GM12878 (cell line): ENCODE measurements at regions not wholly inside any gene's neighbourhood (a gene's known extent, or its start where the extent isn't known, plus 50 kb on each side); places are given as distances from the start of the nearest gene placed in this dataset.

ENCODE experiments used
- ATAC-seq: fragments of 200-7000 bp; cut with Tn5 transposase; 3 replicates; pipeline ENCODE4 v1.9.1; 2020; ENCODE audit warnings: mild to moderate bottlenecking, moderate library complexity
- BruUV-seq: library from RNA; stranded (reverse); fragments of 400-500 nt; replicated peaks from 2 replicates; lab custom pipeline; 2021; lab: Mats Ljungman, UMichigan
- CTCF ChIA-PET: fragments of 300-600 bp; sonication (Branson Sonifier 250); formaldehyde crosslinking; extraction: SDS; loops from one replicate; lab custom pipeline; 2021; ENCODE audit warnings: inconsistent platforms; lab: Yijun Ruan, JAX
- POLR2A ChIA-PET: fragments of 350-600 bp; formaldehyde crosslinking; extraction: SDS; loops from one replicate; lab custom pipeline; 2021; ENCODE audit warnings: inconsistent platforms; lab: Charles Lee
- RAD21 ChIA-PET: fragments of 300-600 bp; sonication (Branson Sonifier 250); formaldehyde crosslinking; loops from one replicate; lab custom pipeline; 2023; ENCODE audit warnings: antibody characterized with exemption; ENCODE audit not compliant: unreplicated experiment; lab: Charles Lee
- SMC1A ChIA-PET: fragments of 300-600 bp; sonication (Branson Sonifier 250); formaldehyde crosslinking; loops from one replicate; lab custom pipeline; 2023; ENCODE audit not compliant: unreplicated experiment, uncharacterized antibody; lab: Charles Lee
- DNase-seq: peaks from one replicate; pipeline ENCODE4 v3.0.0-alpha.2; 2011; ENCODE audit warnings: low read depth, low spot score
- FAIRE-seq: peaks from 3 replicates; lab custom pipeline; 2011; peaks lifted over from hg19 to GRCh38; lab: Jason Lieb, UNC
- H2AFZ ChIP-seq: 2 replicates; pipeline ENCODE4 v1.6.0; 2011; ENCODE audit warnings: low read depth, low read length, control low read depth; ENCODE audit not compliant: control insufficient read depth
- H3K27ac ChIP-seq: 2 replicates; pipeline ENCODE4 v1.5.1; 2011; ENCODE audit warnings: control low read depth; ENCODE audit not compliant: control insufficient read depth, insufficient read depth
- H3K27me3 ChIP-seq, 2 experiments: replicated peaks in 1 of 2; 2 replicates each; pipeline versions ENCODE4 v1.6.0 to v1.6.1; 2011; ENCODE audit warnings: low read length in 1 of 2; ENCODE audit not compliant: control insufficient read depth in 2 of 2, insufficient read depth in 2 of 2
- H3K36me3 ChIP-seq, 2 experiments: 2 replicates each; pipeline ENCODE4 v1.5.1; 2011; ENCODE audit warnings: low read length in 1 of 2; ENCODE audit not compliant: control insufficient read depth in 2 of 2, insufficient read depth in 2 of 2
- H3K4me1 ChIP-seq: 2 replicates; pipeline ENCODE4 v1.6.1; 2011; ENCODE audit warnings: mild to moderate bottlenecking, low read length, moderate library complexity, mixed read lengths; ENCODE audit not compliant: control insufficient read depth, insufficient read depth
- H3K4me2 ChIP-seq: 2 replicates; pipeline ENCODE4 v1.6.0; 2011; ENCODE audit warnings: control low read depth; ENCODE audit not compliant: control insufficient read depth, insufficient read depth
- H3K4me3 ChIP-seq: fragments of 200-600 bp; sonication (generic); 2 replicates; pipeline ENCODE4 v1.5.1; 2016
- H3K79me2 ChIP-seq: 2 replicates; pipeline ENCODE4 v1.6.0; 2011; ENCODE audit warnings: low read length; ENCODE audit not compliant: control insufficient read depth, insufficient read depth
- H3K9ac ChIP-seq: 2 replicates; pipeline ENCODE4 v1.8.0; 2011; ENCODE audit warnings: low read length, control low read depth, mixed read lengths; ENCODE audit not compliant: control insufficient read depth, insufficient read depth
- H3K9me3 ChIP-seq: replicated peaks from 3 replicates; pipeline ENCODE4 v1.5.1; 2011; ENCODE audit warnings: mild to moderate bottlenecking, low read length; ENCODE audit not compliant: control insufficient read depth, insufficient read depth
- H4K20me1 ChIP-seq: 2 replicates; pipeline ENCODE4 v1.6.0; 2011; ENCODE audit not compliant: control insufficient read depth, insufficient read depth
- BRCA1 ChIP-seq: IDR thresholded peaks from 2 replicates; pipeline ENCODE4 v1.6.1; 2011; ENCODE audit warnings: low read depth, low read length, improper control_type of control experiment
- HCFC1 ChIP-seq: fragments of 150-350 bp; IDR thresholded peaks from 2 replicates; pipeline ENCODE4 v1.6.1; 2014; ENCODE audit warnings: low read length
- MEF2B ChIP-seq: fragments of 450-650 bp; IDR thresholded peaks from 2 replicates; pipeline ENCODE4 v1.6.1; 2018; ENCODE audit warnings: mild to moderate bottlenecking, moderate library complexity; ENCODE audit not compliant: partially characterized antibody, poor library complexity, severe bottlenecking
- NFIC ChIP-seq: IDR thresholded peaks from 2 replicates; pipeline ENCODE4 v1.6.1; 2012; ENCODE audit warnings: low read depth, mild to moderate bottlenecking, inconsistent platforms, low read length, moderate library complexity
- NRF1 ChIP-seq: conservative IDR thresholded peaks from 2 replicates; pipeline ENCODE4 v1.6.1; 2011; ENCODE audit warnings: mild to moderate bottlenecking, low read depth, low read length, improper control_type of control experiment
- PAX5 ChIP-seq: IDR thresholded peaks from 2 replicates; pipeline ENCODE4 v1.6.1; 2011; ENCODE audit warnings: low read depth, low read length, borderline replicate concordance
- POU2F2 ChIP-seq: IDR thresholded peaks from 3 replicates; pipeline ENCODE4 v1.6.1; 2011; ENCODE audit warnings: low read depth, mild to moderate bottlenecking, low read length, borderline replicate concordance
- SMC3 ChIP-seq: IDR thresholded peaks from 2 replicates; pipeline ENCODE4 v1.6.1; 2011; ENCODE audit warnings: low read length, improper control_type of control experiment, borderline replicate concordance
- ZBED1 ChIP-seq: IDR thresholded peaks from 2 replicates; pipeline ENCODE4 v1.6.1; 2016; ENCODE audit warnings: borderline replicate concordance
- ZBTB33 ChIP-seq: fragments of 450-650 bp; IDR thresholded peaks from 2 replicates; pipeline ENCODE4 v1.6.1; 2017; ENCODE audit warnings: mild to moderate bottlenecking
- WGBS: methylation state at CpG from one replicate; pipeline ENCODE4 v1.1.6; 2016; ENCODE audit warnings: low lambda C conversion rate; ENCODE audit not compliant: insufficient replicate concordance, insufficient coverage; ENCODE audit errors: missing lambda C conversion rate; 5-methylcytosine and 5-hydroxymethylcytosine counted together
- in situ Hi-C: fragments of 300-500 bp; cut with MboI; formaldehyde crosslinking; loops from 9 replicates; pipeline ENCODE4 v1.14.3; 2018; ENCODE audit warnings: mixed read lengths
- intact Hi-C: fragments of 100-400 bp; cut with micrococcal nuclease; formaldehyde crosslinking; loops from one replicate; pipeline ENCODE4 v1.14.2; 2022; ENCODE audit not compliant: unreplicated experiment
- TF ChIP-seq, protein P1 (sequence below): IDR thresholded peaks from 2 replicates; pipeline ENCODE4 v1.6.1; 2012; ENCODE audit warnings: low read length, inconsistent platforms

DNA sequence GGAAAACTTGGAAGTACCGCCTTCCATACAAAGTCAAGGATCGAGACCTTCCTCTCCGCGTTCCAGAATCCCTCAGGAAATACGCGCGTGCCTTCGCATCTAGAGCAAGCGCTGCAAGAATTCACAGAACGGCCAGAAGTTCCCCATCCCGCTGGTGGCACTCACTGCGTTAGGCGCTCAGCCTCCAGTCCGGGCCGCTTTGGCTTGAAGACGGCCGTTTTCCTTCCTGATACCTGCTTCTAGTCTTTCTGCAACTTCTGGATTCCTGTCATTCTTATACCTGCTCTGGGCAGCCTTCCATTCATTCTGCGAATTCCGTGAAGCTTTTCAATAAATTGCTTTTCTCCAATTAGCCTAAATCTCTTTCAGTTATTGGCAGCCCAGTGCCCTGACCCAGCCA lies 896.4 kb downstream of the TRIML1 start:
- FAIRE-seq (no peak), DNase-seq (no peak), ATAC-seq (no peak)
- no TSS peak for BruUV-seq
- SMC1A ChIA-PET = no interaction called here
- no peak overlapping the region for H3K27ac ChIP-seq
- CTCF ChIA-PET = no interaction called here
- no peak overlapping the region for H3K4me3 ChIP-seq
- intact Hi-C loops = no loop called here
- no peak overlapping the region for H3K9ac ChIP-seq
- POLR2A ChIA-PET = no interaction called here
- H4K20me1 ChIP-seq = no peaks in the 10 kb centered on the region
- TF ChIP-seq ZBTB33 (no peak), NRF1 (no peak), HCFC1 (no peak), PAX5 (no peak), MEF2B (no peak), POU2F2 (no peak), NFIC (no peak), ZBED1 (no peak), SMC3 (no peak), BRCA1 (no peak)
- TF ChIP-seq, protein P1, sequence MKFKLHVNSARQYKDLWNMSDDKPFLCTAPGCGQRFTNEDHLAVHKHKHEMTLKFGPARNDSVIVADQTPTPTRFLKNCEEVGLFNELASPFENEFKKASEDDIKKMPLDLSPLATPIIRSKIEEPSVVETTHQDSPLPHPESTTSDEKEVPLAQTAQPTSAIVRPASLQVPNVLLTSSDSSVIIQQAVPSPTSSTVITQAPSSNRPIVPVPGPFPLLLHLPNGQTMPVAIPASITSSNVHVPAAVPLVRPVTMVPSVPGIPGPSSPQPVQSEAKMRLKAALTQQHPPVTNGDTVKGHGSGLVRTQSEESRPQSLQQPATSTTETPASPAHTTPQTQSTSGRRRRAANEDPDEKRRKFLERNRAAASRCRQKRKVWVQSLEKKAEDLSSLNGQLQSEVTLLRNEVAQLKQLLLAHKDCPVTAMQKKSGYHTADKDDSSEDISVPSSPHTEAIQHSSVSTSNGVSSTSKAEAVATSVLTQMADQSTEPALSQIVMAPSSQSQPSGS = no peak
- H2AFZ ChIP-seq = no peak overlapping the region
- H3K27me3 ChIP-seq = no peaks in the 10 kb centered on the region
- H3K4me1 ChIP-seq = no peaks in the 10 kb centered on the region
- 68% methylated on average over 19 of the region's 19 CpGs for WGBS
- H3K36me3 ChIP-seq = no peaks in the 10 kb centered on the region
- RAD21 ChIA-PET = no interaction called here
- in situ Hi-C loops = no loop called here
- H3K4me2 ChIP-seq = no peak overlapping the region
- no peaks in the 10 kb centered on the region; the same call in 1 of the 3 replicates for H3K9me3 ChIP-seq
- no peaks in the 10 kb centered on the region for H3K79me2 ChIP-seq
